Erythroblast (primary cell): ENCODE measurements at regions not wholly inside any gene's neighbourhood (a gene's known extent, or its start where the extent isn't known, plus 50 kb on each side); places are given as distances from the start of the nearest gene placed in this dataset.
"Not testable (repeated sequence)": the region's sequence is repeated elsewhere in the genome, so short reads cannot be mapped to it uniquely, and the experiment has no call there.

ENCODE experiments used
- GATA1 ChIP-seq: IDR thresholded peaks from 2 replicates; pipeline ENCODE4 v1.6.1; 2011; ENCODE audit warnings: low read depth, mild to moderate bottlenecking, control low read depth, low read length, moderate library complexity
- POLR2A ChIP-seq: IDR thresholded peaks from 2 replicates; pipeline ENCODE4 v1.6.1; 2011; ENCODE audit warnings: mild to moderate bottlenecking, low read length

GRCh38 chr12:22826446-22826981, 201.5 kb downstream of the ETNK1 start:
- not testable (repeated sequence) for TF ChIP-seq POLR2A, GATA1
